Liver (tissue), 3 donors: ENCODE measurements at regions not wholly inside any gene's neighbourhood (a gene's known extent, or its start where the extent isn't known, plus 50 kb on each side); places are given as distances from the start of the nearest gene placed in this dataset.

Experiments
- CTCF ChIP-seq: fragments of 150-350 bp; IDR thresholded peaks from 2 replicates; pipeline ENCODE4 v1.5.1; 2017; ENCODE audit warnings: improper control_type of control experiment, low read depth, low read length; ENCODE audit not compliant: missing input control
- GABPA ChIP-seq, 2 donors: IDR thresholded peaks in 1 of 2; conservative IDR thresholded peaks in 1 of 2; 2 replicates each; pipeline ENCODE4 v1.6.1; 2016; ENCODE audit warnings: antibody characterized with exemption in 2 of 2, mild to moderate bottlenecking in 1 of 2, moderate library complexity in 1 of 2
- JUND ChIP-seq, 2 donors: IDR thresholded peaks; 2 replicates each; pipeline ENCODE4 v1.6.1; 2016; ENCODE audit warnings: antibody characterized with exemption in 2 of 2
- RAD21 ChIP-seq, 2 donors: IDR thresholded peaks; 2 replicates each; pipeline ENCODE4 v1.6.1; 2016; ENCODE audit warnings: antibody characterized with exemption in 2 of 2, mild to moderate bottlenecking in 2 of 2
- RXRA ChIP-seq, 2 donors: IDR thresholded peaks; 2 replicates each; pipeline ENCODE4 v1.6.1; 2017 to 2018; ENCODE audit warnings: antibody characterized with exemption in 2 of 2, mild to moderate bottlenecking in 1 of 2
- SP1 ChIP-seq: IDR thresholded peaks from 2 replicates; pipeline ENCODE4 v1.6.1; 2018; ENCODE audit warnings: antibody characterized with exemption, mild to moderate bottlenecking
- TAF1 ChIP-seq: conservative IDR thresholded peaks from 2 replicates; pipeline ENCODE4 v1.6.1; 2016; ENCODE audit warnings: antibody characterized with exemption, mild to moderate bottlenecking
- TF ChIP-seq, protein P1 (sequence below): IDR thresholded peaks from 2 replicates; pipeline ENCODE4 v1.6.1; 2016; ENCODE audit warnings: antibody characterized with exemption, mild to moderate bottlenecking
- TF ChIP-seq, protein P2 (sequence below): IDR thresholded peaks from 2 replicates; pipeline ENCODE4 v1.6.1; 2016; ENCODE audit warnings: antibody characterized with exemption
- donor health status: healthy.
- donor health status: healthy.

- TF ChIP-seq CTCF (no peak), RAD21 (IDR thresholded peaks at IDR 0.05) (no peak), RXRA (IDR thresholded peaks at IDR 0.05) (no peak), TAF1 (no peak), GABPA (IDR thresholded peaks at IDR 0.05 in 1 of 2, conservative IDR thresholded peaks at IDR 0.05 in 1 of 2) (no peak), JUND (IDR thresholded peaks at IDR 0.05) (no peak), SP1 (no peak)
- TF ChIP-seq, protein P1, sequence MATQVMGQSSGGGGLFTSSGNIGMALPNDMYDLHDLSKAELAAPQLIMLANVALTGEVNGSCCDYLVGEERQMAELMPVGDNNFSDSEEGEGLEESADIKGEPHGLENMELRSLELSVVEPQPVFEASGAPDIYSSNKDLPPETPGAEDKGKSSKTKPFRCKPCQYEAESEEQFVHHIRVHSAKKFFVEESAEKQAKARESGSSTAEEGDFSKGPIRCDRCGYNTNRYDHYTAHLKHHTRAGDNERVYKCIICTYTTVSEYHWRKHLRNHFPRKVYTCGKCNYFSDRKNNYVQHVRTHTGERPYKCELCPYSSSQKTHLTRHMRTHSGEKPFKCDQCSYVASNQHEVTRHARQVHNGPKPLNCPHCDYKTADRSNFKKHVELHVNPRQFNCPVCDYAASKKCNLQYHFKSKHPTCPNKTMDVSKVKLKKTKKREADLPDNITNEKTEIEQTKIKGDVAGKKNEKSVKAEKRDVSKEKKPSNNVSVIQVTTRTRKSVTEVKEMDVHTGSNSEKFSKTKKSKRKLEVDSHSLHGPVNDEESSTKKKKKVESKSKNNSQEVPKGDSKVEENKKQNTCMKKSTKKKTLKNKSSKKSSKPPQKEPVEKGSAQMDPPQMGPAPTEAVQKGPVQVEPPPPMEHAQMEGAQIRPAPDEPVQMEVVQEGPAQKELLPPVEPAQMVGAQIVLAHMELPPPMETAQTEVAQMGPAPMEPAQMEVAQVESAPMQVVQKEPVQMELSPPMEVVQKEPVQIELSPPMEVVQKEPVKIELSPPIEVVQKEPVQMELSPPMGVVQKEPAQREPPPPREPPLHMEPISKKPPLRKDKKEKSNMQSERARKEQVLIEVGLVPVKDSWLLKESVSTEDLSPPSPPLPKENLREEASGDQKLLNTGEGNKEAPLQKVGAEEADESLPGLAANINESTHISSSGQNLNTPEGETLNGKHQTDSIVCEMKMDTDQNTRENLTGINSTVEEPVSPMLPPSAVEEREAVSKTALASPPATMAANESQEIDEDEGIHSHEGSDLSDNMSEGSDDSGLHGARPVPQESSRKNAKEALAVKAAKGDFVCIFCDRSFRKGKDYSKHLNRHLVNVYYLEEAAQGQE = no peak
- TF ChIP-seq, protein P2, sequence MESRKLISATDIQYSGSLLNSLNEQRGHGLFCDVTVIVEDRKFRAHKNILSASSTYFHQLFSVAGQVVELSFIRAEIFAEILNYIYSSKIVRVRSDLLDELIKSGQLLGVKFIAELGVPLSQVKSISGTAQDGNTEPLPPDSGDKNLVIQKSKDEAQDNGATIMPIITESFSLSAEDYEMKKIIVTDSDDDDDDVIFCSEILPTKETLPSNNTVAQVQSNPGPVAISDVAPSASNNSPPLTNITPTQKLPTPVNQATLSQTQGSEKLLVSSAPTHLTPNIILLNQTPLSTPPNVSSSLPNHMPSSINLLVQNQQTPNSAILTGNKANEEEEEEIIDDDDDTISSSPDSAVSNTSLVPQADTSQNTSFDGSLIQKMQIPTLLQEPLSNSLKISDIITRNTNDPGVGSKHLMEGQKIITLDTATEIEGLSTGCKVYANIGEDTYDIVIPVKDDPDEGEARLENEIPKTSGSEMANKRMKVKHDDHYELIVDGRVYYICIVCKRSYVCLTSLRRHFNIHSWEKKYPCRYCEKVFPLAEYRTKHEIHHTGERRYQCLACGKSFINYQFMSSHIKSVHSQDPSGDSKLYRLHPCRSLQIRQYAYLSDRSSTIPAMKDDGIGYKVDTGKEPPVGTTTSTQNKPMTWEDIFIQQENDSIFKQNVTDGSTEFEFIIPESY = no peak
Observed at GRCh38 chr1:56377431-56377830, 201.9 kb downstream of the PLPP3 start.
